ENCODE measurements at regions not wholly inside any gene's neighbourhood (a gene's known extent, or its start where the extent isn't known, plus 50 kb on each side); places are given as distances from the start of the nearest gene placed in this dataset.
"Not testable (repeated sequence)": the region's sequence is repeated elsewhere in the genome, so short reads cannot be mapped to it uniquely, and the experiment has no call there.

DNA sequence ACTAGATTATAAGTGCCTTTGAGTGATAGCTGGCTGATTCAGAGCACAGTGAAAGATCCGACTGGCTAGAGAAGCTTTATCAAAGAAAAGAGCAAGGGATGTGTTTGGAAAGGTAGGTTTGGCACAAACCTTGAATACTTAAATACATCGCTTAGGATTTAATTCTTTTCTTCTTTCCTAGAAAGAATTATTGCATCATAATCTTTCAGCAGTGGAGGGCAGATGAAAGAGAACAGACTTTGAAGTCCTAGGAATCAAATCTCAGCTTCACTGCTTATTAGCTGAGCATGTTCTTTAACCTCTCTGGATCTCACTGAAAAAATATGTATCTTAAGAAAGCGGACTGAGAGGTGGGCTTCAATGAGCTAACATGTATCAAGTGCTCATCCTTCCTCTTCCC is 122.8 kb downstream of the ZNF365 start:
- no peak for DNase-seq (ENCODE audit: low read depth)

DNA sequence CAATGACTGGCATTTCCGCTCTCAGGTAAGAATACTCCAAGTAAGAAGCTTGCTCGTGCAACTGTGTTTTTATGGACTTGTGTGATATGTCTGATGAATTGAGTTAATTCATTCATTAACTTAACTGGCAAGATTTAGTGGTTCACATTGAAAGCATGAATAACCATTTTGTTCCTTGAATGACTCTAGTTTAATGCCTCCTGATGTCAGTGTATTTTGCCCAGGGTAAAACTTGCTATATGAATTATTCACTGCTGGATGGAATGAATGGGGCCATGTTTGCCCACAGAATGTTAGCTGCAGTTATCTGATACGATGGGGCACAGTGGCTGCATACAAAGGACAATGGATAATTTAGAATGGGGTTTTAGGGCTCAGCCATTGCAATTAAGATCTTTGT is 124.1 kb downstream of the ZNF365 start:
- no peak for DNase-seq (ENCODE audit: low read depth)

DNA sequence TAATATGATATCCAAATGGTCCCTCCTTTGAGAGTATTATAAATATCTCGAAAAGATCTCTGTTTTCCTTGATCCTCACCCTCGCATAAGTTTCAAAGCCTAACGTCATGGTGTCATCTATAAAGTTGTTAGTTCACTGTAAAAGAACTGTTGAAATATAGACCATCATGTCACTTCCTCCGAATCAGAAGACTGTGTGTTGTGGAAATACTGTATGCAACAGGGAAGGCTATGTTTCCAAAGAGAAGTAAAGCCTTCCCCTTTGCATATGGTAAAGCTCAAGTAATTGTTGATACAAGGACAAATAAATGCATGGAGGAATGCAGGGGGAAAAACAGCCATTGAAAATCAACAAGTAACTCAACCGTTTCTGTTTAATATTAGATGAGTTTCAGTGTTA is 125.9 kb downstream of the ZNF365 start:
- DNase-seq (ENCODE audit: low read depth), result not testable (repeated sequence)

DNA sequence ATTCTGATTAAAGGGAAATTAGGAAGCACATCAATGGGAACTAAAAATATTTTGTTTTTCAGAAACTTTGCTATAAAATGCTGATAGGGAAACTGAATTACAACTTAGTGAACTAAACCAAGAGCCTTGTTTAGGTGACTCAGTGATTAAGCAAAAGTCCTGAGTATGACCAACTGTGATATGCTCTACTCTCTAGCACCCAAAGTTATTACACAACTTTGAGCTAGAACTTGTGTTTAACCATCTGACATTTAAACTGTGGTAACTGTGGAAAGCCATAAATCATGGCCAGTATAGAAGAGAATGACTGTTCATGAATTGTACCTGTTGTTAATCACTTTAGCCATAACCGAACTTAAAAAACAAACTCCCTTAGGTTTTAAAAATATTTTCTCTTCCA is 127.4 kb downstream of the ZNF365 start:
- no peak for DNase-seq (ENCODE audit: low read depth)

DNA sequence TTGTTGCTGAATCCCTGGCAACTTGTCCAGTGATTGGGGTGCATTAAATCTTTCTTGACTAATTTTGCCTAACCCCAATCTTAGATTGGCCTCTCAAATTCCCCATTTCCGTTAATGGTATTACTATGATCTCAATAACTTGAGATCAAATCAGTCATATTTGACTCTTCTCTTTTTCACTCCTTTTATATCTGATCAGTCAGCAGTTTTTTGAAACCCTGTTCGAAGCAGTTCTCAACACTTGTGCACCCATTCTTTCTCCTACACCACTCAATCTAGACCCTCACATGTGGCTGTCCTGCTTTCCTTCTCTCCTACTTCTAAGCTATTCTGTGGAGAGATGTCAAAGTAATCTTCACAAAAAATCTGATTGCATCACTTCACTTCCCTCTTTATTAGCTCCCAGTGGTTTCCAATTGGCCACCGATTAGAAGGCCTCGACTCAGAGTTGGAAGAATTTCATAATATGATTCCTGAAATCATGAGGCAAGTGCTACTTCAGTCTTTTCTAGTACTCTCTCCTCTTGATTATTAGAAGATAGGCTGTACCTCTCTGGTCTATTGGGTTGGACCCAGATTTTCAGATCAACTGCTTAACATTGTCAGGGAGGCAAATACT is 128.9 kb downstream of the ZNF365 start:
- DNase-seq (ENCODE audit: low read depth), result no peak

DNA sequence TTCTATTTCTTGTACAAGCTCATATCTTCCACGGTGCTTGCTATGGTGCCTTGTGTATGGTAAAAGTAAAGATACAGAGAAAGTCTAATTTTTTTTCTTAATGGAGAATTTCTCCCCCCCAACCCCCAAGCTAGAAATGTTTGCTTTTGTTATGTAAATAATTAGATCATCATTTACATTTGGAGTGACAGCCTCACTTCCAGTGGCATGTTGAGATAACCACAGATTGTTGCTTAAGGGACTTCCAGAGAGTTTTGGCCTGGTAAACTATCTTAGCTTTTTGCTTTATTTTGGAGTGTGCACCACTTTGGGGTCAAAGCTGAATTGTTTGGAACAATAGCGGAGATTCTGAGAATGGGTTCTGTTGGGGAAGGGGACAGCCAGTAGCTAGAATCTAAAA is 129.7 kb downstream of the ZNF365 start:
- no peak for DNase-seq (ENCODE audit: low read depth)

DNA sequence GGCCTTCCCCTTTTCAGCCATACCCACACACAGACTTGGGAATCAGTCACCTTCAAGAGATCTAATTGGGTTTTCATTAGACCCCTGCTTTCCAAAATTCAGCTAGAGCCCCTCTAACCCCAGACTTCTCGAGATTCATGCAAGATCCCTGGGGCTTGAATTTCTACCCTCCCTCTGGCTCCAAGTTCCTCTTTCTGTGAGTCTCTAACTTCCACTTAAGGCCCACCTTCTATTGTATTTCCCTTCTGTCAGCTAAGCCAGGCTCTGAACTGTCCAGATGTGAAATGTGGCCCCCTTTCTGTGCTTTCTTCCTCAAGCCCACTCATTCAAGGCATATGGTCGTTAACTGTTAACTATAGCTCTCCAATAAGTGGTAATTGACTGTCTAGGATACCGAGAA is 132.2 kb downstream of the ZNF365 start:
- DNase-seq (ENCODE audit: low read depth), result no peak

DNA sequence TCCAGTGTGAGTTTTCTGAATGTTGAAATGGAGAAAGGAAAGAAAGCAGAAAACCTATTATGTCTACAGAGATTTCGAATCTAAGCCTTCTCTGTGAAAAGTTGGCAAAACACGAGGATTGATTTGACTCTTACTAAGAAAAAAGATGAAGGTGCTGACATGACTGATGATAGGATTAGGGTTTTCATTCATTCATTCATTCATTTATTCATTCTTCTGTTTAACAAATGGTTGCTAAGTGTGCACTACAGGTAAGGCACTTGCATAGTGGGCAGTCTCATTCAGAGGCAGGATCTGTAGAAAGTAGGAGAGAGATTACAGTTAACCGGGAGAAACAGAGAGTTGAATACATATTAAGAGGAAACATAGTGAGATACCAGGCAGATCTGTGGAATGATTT is 137.1 kb downstream of the ZNF365 start:
- no peak for DNase-seq (ENCODE audit: low read depth)

DNA sequence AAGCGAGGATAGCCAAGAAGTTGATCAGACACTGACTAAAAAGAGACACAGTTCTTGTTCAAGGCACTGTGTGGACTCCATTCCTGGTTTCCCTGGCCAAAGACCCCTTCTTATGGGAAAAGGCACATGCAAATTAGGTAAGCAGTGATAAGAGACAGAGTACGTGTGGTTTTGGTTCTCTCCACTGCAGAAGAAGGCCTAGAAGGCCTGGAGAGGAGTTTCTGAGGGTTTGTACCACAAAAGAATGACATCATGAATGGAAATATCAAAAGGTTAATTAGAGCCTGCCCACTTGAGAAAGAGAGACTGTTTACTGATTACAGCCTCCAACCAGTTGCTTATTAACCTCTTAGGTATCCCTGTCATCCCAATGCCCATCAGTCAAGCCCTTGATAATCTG is 137.5 kb downstream of the ZNF365 start:
- peak; percentile 61 for DNase-seq (ENCODE audit: low read depth)

DNA sequence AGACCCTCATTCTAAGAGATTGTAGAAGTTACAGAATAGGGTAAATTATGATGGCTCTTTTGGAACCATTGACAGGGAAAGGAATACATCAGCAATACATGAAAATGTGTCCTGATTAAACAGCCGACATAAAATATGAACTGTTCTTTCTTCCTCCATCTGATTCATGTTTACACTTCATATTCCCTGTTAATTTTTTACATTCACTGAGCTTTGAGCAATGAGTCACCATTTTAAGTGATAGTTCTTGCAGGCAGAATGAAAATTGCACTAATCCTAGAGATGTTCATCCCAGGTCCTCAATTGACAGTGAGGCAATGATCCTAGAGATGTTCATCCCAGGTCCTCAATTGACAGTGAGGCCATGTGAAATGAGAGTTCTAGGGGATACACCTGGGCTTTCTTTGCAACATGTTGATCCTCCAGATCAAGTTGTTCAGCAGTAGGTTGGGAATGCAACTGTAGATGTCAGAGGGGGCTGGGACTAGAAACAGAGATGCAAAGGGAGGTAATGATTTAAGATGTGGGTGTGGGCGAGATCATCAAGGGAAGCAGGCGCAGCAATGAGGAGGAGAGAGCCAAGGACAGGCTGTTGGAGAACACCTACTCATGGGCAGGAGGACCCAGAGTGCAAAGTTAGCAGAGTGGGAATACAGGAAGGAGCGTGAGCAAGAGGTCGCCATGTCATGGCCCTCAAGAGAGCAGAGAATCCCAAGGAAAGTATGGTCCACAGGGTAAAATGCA is 138.7 kb downstream of the ZNF365 start:
- no peak for DNase-seq (ENCODE audit: low read depth)

DNA sequence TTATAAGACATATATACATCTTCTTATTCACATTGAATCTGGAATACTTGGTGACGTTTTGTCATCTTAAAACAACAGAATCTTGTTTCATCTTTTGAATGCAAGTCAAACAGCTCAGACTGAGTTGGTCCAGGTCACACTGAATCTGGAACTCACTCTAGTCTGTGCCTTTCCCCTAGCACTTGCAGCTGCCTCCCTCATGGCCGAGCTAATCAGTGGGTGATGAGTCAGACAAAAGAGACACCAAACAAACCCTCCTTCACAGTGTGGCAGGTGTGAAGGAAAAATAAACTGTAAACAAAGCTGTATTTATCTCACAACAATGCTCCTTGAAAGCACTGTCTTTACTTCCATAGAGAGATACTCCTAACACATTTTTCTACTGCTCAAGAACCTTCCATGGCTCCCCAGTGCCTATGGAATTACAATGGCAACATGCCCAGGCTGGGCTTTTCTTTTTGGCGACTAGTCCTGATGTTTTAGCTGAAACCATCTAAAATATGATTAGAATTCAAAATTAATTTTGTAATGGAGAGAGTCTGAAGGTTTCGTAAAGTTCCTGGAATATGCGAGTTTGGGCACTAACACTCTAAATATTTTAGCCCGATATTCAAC is 140.0 kb downstream of the ZNF365 start:
- peak; percentile 91 for DNase-seq (ENCODE audit: low read depth)

DNA sequence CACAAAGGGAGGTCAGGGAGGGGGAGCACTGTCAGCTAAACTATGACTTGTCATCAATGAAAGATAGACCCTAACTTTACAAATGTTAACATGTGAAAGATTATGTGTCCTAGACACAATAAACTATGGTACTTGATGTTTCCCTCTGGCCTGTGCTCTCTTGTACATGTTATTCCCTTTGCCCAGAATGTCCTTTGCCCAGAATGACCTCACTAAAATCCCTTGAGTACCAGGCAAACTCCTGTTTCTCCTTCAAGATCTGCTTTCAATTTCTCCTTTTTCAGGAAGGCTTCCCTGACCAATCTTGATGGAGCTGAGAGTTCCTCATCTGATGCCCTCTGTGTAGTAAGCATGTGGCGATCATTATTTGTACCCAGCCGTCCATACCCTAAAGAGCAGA is 143.1 kb downstream of the ZNF365 start:
- DNase-seq (ENCODE audit: low read depth), result no peak

DNA sequence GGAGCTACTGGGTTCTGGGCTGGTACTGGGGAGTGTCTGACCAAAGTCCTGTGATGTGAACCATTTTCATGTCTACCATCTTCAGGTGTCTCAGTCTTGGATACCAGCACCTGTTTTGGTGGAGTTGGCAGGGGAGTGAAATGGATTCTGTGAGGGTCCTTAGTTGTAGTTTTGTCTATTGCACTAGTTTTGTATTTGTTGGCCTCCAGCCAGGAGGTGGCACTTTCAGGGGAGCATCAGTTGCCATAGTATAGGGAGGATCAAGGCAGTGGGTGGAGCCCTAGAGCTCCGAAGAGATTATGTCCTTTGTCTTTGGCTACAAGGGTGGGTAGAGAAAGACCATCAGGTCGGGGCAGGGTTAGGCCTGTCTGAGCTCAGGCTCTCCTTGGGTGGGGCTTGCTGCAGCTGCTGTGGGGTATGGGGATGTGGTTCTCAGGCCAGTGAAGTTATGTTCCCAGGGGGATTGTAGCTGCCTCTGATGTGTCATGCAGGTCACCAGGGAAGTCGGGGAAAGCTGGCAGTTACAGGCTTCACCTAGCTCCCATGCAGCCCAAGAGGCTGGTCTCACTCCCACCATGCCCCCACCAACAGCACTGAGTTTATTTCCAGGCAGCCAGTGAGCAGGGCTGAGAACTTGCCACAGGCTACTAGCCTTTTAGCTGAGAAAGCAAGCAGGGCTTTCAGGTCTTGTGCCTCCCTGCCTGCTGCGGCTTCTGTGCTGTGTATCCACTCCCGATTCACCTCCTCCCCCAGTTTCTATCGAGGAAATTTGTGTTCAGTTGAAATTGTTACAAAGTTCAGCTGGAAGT is 153.1 kb downstream of the ZNF365 start:
- peak; percentile 94 for DNase-seq (ENCODE audit: low read depth)

DNA sequence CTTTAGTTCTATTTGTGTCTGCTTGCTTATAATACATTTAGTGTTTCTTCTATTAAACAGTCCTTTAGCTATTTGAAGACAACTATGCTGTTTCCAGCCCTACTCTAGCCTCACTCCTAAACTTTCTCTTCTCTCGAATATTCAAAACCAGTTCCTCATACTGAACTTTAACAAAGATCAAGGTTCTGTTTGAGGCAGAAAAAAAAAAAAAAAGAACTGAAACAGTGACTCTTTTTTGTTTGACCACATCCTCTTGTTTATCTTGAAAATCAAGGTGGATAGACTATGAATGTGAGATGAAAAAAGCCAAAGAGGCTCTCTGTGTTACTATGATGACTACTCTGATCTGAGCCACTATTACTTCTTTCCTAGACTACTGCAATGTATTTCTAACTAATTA is 154.3 kb downstream of the ZNF365 start:
- no peak for DNase-seq (ENCODE audit: low read depth)

DNA sequence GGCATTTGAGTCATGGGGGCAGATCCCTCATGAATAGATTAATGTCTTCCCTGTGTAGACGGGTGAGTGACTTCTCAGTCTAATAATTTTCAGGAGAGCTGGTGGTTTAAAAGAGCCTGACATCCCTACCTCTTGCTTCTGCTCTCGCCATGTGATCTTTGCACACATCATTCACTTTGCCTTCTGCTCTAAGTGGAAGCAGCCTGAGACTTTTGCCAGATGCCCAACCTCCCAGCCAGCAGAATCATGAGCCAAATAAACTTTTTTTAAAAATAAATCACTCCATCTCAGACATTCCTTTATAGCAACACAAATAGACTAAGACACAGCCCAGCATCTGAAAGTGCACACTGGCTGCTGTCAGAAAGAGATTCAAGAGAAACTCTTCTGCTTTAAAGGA is 155.2 kb downstream of the ZNF365 start:
- no peak for DNase-seq (ENCODE audit: low read depth)

DNA sequence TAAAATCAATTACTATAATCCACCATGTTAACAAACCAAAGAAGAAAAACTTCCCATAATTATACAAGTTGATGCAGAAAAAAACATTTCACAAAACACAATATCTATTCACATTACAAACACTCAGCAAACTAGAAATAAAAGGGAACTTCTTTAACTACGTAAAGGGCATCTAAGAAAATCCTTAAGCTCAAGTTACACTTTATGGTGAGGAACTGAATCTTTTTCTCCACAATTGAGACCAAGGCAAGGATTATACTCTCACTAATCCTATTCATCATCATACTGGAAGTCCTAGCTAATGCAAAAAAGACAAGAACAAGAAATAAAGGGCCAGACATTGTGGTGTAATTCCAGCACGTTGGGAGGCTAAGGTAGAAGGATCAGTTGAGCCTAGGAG is 159.9 kb downstream of the ZNF365 start:
- no peak for DNase-seq (ENCODE audit: low read depth)

DNA sequence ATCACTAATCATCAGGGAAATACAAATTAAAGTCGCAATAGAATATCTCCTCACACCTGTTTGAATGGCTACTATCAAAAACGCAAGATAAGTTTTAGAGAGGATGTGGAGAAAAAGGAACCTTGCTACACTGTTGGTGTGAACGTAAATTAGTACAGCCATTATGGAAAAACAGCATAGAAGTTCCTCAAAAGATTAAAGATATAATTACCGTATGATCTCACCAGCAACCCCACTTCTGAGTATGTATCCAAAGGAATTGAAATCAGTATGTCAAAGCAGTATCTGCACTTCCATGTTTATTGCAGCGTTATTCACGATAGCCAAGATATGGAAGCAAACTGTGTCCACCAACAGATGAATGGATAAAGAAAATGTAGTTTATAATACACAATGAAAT is 164.4 kb downstream of the ZNF365 start:
- no peak for DNase-seq (ENCODE audit: low read depth)

DNA sequence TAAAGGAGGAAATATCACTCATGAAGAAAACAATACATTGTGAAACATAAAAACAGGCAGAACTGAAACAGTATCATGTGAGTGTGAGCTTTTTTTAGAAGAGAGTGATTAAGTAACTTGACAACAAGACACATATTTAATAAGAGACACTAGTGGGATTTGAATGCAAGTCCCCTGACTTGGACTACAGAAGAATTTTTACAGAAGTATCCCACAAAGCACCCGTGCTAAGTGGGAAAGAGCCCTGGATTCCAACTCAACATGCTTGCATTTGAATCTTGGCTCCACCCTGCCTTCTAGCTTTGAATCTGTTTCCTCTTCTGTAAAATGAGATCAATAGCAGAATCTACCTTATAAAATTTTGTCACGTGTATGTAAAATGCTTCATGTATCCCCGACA is 166.2 kb downstream of the ZNF365 start:
- DNase-seq (ENCODE audit: low read depth), result no peak

DNA sequence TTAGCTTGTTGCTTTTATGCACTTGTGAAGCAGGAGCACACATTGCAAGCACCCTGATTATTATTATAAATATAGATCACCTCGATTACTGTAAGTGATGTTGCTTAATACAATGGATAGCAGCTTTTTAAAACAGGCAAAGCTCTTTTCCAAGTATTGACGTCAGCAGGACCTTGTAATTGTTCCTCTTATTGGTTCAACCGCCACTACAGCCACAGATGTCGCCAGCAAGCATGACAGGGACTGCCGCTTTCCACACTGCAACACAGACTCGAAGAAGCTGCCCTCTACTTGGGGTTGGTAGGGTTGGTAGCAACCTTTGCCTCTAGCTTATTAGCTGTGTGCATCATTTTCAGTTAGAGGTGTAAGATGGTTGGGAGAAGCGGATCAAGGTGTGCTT is 167.6 kb downstream of the ZNF365 start:
- no peak for DNase-seq (ENCODE audit: low read depth)

DNA sequence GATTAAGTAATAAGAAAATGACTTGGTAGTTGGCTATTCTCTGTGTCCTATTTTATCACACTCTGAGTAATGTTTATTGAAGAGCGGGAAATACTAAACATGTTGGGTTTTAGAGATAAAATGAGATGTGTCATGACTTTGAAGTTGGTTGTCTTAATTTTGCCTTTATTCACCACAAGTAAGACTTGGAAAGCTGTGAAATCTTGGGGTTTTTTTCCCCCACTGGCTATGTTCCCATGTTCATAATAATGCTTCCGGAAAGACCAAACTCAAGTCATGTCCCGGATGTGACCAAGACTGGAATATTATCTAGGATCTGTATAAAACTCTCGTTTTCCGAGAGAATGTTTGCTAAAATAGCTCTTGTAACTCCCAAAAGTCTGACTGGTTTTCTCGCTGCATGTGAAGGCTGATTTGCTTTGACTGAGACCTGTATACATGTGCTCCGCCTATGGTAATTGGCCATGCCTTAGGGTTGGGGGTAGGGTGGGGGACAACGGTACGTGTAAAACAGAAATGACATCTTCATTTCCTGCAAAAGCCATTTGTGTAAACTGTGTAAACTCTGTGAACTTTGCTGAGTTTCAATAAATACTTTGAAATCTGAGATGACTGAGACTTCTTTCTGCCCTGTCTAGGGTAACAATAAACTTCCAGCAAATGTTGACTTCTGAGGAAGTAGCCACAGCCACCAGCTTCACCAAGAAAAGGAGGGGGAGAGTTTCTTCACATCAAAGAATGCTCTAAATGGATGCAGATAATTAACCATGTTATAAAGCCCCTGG is 169.6 kb downstream of the ZNF365 start:
- DNase-seq (ENCODE audit: low read depth), result no peak
